Kidney (tissue), 13 donors: ENCODE measurements at regions not wholly inside any gene's neighbourhood (a gene's known extent, or its start where the extent isn't known, plus 50 kb on each side); places are given as distances from the start of the nearest gene placed in this dataset.

ENCODE experiments used
- DNase-seq, 5 donors: peaks; one replicate each; pipeline ENCODE4 v3.0.0-alpha.2; 2013 to 2020
- FAIRE-seq: peaks from 2 replicates; lab custom pipeline; 2012; peaks lifted over from hg19 to GRCh38; lab: Jason Lieb, UNC
- H3K27ac ChIP-seq, 2 donors: one replicate each; pipeline ENCODE4 v1.7.0; 2013; ENCODE audit warnings: low read depth in 2 of 2, low read length in 2 of 2, inconsistent platforms in 1 of 2
- H3K27me3 ChIP-seq: one replicate; pipeline ENCODE4 v1.7.1; 2013; ENCODE audit warnings: low read length, inconsistent platforms; ENCODE audit not compliant: control insufficient read depth, insufficient read depth
- H3K36me3 ChIP-seq, 3 donors: one replicate each; pipeline versions ENCODE4 v1.7.0 to v1.7.1; 2013; ENCODE audit warnings: low read length in 3 of 3, control low read depth in 1 of 3, inconsistent platforms in 1 of 3; ENCODE audit not compliant: insufficient read depth in 3 of 3, control insufficient read depth in 2 of 3
- H3K4me1 ChIP-seq, 3 donors: one replicate each; pipeline versions ENCODE4 v1.7.0 to v1.7.1; 2013; ENCODE audit warnings: low read length in 3 of 3, inconsistent platforms in 1 of 3, low read depth in 1 of 3; ENCODE audit not compliant: control insufficient read depth in 2 of 3, insufficient read depth in 2 of 3
- H3K4me3 ChIP-seq, 3 donors: one replicate each; pipeline versions ENCODE4 v1.7.0 to v1.8.1; 2013; ENCODE audit warnings: low read length in 3 of 3, control low read depth in 1 of 3, inconsistent platforms in 1 of 3
- H3K9ac ChIP-seq, 3 donors: one replicate each; pipeline versions ENCODE4 v1.7.0 to v1.7.1; 2013; ENCODE audit warnings: low read length in 3 of 3, control low read depth in 1 of 3, inconsistent platforms in 1 of 3
- H3K9me3 ChIP-seq, 3 donors: one replicate each; pipeline versions ENCODE4 v1.7.0 to v1.7.1; 2013; ENCODE audit warnings: low read length in 3 of 3, control low read depth in 1 of 3, inconsistent platforms in 1 of 3; ENCODE audit not compliant: control insufficient read depth in 2 of 3, insufficient read depth in 1 of 3
- intact Hi-C: fragments of 100-400 bp; cut with DNase I; formaldehyde crosslinking; loops from one replicate; pipeline ENCODE4 v1.11.1; 2022
- TF ChIP-seq, protein P1 (sequence below): IDR thresholded peaks from 3 replicates; pipeline ENCODE4 v1.5.1; 2012; ENCODE audit warnings: mild to moderate bottlenecking, moderate library complexity, borderline replicate concordance; ENCODE audit not compliant: insufficient read depth; ENCODE audit errors: extremely low read depth
- donor health status: control.
- donor health status: control.
- donor health status: control.
- donor health status: control.
- donor health status: control.
- donor health status: DM: yes; HTN: yes; CAD: no.
- donor health status: Normal renal cell carcinoma (clear cell type).

DNA sequence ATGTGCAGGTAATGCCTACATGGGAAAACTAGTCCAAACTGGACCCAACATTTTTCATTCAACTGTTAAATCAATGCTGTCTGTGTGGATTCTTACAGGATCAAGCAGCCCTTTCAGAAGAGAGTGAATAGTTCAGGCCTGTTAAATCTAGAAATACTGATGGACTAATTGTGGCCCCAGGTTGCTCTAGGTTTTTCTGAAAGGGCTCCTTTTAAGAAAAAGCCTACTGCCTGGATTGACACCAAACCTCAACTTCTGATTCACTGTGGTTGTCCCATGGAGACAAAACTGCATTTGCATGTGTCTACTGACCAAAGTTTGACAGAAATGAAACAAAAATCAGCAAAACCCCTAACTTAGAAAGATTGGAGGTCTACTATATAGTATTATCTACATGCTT is 437.0 kb downstream of the KLF12 start:
- intact Hi-C loops: no loop called here
- DNase-seq: no peak

DNA sequence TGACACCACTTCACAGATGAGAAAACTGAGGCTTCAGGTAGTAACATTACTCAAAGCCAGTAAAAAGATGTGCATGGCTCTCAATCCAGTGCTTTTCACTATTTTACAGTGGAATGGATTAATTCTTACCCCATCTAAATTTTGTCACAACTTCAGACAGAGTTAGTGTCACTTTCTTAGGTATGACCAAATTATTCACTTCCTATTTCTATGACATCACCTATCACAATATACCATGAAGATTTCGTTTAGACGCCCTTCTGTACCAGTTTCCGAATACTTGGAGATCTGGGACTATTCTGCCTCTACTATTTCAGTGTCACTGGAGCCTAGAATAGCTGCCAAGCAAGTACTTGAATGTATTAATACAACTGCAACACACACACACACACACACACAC is 437.5 kb downstream of the KLF12 start:
- peaks cover 0 to 16% (median 11%) of the 10 kb centered on the region in 3 donors for H3K36me3 ChIP-seq
- TF ChIP-seq, protein P1, sequence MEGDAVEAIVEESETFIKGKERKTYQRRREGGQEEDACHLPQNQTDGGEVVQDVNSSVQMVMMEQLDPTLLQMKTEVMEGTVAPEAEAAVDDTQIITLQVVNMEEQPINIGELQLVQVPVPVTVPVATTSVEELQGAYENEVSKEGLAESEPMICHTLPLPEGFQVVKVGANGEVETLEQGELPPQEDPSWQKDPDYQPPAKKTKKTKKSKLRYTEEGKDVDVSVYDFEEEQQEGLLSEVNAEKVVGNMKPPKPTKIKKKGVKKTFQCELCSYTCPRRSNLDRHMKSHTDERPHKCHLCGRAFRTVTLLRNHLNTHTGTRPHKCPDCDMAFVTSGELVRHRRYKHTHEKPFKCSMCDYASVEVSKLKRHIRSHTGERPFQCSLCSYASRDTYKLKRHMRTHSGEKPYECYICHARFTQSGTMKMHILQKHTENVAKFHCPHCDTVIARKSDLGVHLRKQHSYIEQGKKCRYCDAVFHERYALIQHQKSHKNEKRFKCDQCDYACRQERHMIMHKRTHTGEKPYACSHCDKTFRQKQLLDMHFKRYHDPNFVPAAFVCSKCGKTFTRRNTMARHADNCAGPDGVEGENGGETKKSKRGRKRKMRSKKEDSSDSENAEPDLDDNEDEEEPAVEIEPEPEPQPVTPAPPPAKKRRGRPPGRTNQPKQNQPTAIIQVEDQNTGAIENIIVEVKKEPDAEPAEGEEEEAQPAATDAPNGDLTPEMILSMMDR: no peak
- H3K9me3 ChIP-seq: no peaks in the 10 kb centered on the region
- FAIRE-seq: no peak
- H3K27ac ChIP-seq: no peak overlapping the region
- H3K27me3 ChIP-seq: no peaks in the 10 kb centered on the region
- H3K9ac ChIP-seq: no peak overlapping the region
- H3K4me1 ChIP-seq: no peaks in the 10 kb centered on the region
- intact Hi-C loops: no loop called here
- DNase-seq: no peak
- no peak overlapping the region for H3K4me3 ChIP-seq

More for the DNA sequence above, 437.0 kb downstream of the KLF12 start:
- Histone ChIP-seq H3K9me3 (no peaks in the 10 kb centered on the region), H3K9ac (no peak overlapping the region), H3K36me3 (peaks cover 0 to 16% (median 11%) of the 10 kb centered on the region in 3 donors), H3K27me3 (no peaks in the 10 kb centered on the region), H3K27ac (no peak overlapping the region), H3K4me3 (no peak overlapping the region), H3K4me1 (no peaks in the 10 kb centered on the region)
- TF ChIP-seq, protein P1: no peak
- no peak for FAIRE-seq

DNA sequence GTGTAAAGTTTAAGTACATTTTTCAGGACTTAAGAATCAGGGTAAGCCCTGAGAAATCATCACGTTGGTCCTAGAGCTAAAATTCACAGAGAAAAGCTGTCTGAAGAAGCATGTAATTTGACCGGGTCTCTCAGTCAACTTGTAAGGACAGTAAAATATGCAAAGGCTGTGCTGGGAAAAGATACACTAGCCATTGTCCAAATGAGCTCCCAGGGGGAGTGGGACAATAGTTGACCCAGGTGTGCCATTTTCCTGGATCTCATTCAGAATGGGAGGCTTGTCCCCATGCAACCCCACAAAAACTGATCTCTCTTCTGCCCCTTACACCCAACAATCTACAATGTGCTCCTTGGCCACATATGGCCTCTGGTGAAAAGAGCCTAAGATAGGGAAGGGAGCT is 437.9 kb downstream of the KLF12 start:
- intact Hi-C loops: no loop called here
- no peaks in the 10 kb centered on the region for H3K4me1 ChIP-seq
- no peak for DNase-seq
- no peaks in the 10 kb centered on the region for H3K9me3 ChIP-seq
- FAIRE-seq: no peak
- H3K9ac ChIP-seq: no peak overlapping the region
- no peak overlapping the region for H3K4me3 ChIP-seq
- peaks cover 0 to 16% (median 11%) of the 10 kb centered on the region in 3 donors for H3K36me3 ChIP-seq
- no peaks in the 10 kb centered on the region for H3K27me3 ChIP-seq
- TF ChIP-seq, protein P1: no peak
- H3K27ac ChIP-seq: no peak overlapping the region

DNA sequence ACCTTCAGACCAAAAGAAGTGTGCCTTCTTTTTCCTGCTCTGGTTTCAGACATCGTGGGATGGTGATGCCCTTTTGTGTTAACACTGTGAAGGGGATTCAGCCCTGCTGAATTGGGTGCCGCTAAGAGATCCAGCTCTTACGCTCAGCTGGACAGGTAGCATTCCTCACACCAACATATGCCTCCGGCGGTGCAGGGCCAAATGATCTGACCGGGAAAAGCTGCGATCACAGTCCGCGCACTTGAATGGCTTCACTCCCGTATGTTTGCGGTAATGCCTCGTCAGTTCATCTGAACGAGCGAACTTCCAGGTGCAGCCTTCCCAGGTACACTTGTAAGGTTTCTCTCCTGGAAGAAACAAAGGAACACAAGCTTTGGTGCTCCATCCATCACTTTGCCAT is 438.9 kb downstream of the KLF12 start:
- DNase-seq (no peak), FAIRE-seq (no peak)
- Histone ChIP-seq H3K27me3 (no peaks in the 10 kb centered on the region), H3K4me1 (no peaks in the 10 kb centered on the region), H3K4me3 (no peak overlapping the region), H3K36me3 (peaks cover 0 to 17% (median 11%) of the 10 kb centered on the region in 3 donors), H3K27ac (no peak overlapping the region), H3K9me3 (no peaks in the 10 kb centered on the region), H3K9ac (no peak overlapping the region)
- TF ChIP-seq, protein P1: no peak
- intact Hi-C loops: no loop called here
